Gastrocnemius medialis (tissue), 4 donors: ENCODE measurements at regions not wholly inside any gene's neighbourhood (a gene's known extent, or its start where the extent isn't known, plus 50 kb on each side); places are given as distances from the start of the nearest gene placed in this dataset.

Source experiments
- ATAC-seq, 2 donors: fragments of 150-250 bp; one replicate each; pipeline ENCODE4 v1.9.1; 2016
- DNase-seq, 2 donors: peaks; one replicate each; pipeline ENCODE4 v3.0.0-alpha.2; 2019
- H3K27ac ChIP-seq, 4 donors: fragments of 200-600 bp; sonication (generic); 1 replicate in 1 of 4; 2 replicates in 3 of 4; pipeline ENCODE4 v1.5.1; 2016 to 2018; ENCODE audit warnings: mild to moderate bottlenecking in 2 of 4, moderate library complexity in 1 of 4
- H3K27me3 ChIP-seq, 3 donors: fragments of 200-600 bp; sonication (generic) in 2 of 3; 1 replicate in 1 of 3; 2 replicates in 2 of 3; pipeline versions ENCODE4 v1.5.1 to v1.6.0; 2016 to 2019; ENCODE audit warnings: mild to moderate bottlenecking in 1 of 3, moderate library complexity in 1 of 3
- H3K36me3 ChIP-seq, 2 donors: fragments of 200-600 bp; sonication (generic) in 1 of 2; one replicate each; pipeline ENCODE4 v1.5.1; 2017 to 2018
- H3K4me1 ChIP-seq, 2 donors: fragments of 200-600 bp; sonication (generic) in 1 of 2; one replicate each; pipeline ENCODE4 v1.5.1; 2016 to 2017; ENCODE audit warnings: mild to moderate bottlenecking in 2 of 2
- H3K4me3 ChIP-seq, 4 donors: fragments of 200-600 bp; sonication (generic) in 3 of 4; 1 replicate in 1 of 4; 2 replicates in 3 of 4; pipeline ENCODE4 v1.5.1; 2016 to 2019; ENCODE audit warnings: mild to moderate bottlenecking in 2 of 4
- H3K9me3 ChIP-seq, 3 donors: fragments of 200-600 bp; sonication (generic) in 2 of 3; 1 replicate in 1 of 3; 2 replicates in 2 of 3; pipeline ENCODE4 v1.5.1; 2016 to 2019
- POLR2A ChIP-seq, 2 donors: fragments of 450-650 bp; IDR thresholded peaks; one replicate each; pipeline ENCODE4 v1.6.1; 2017; ENCODE audit warnings: antibody characterized with exemption in 2 of 2, mild to moderate bottlenecking in 2 of 2, moderate library complexity in 2 of 2
- in situ Hi-C, 4 donors: fragments of 200-750 bp; cut with MboI; loops; one replicate each; pipeline versions ENCODE4 v1.15.0 to v1.8.0; 2017; ENCODE audit warnings: low sequenced_read_pairs in 4 of 4
- intact Hi-C: fragments of 100-400 bp; cut with DNase I; formaldehyde crosslinking; loops from one replicate; pipeline ENCODE4 v1.15.1; 2023; ENCODE audit warnings: low total_unique reads
- microRNA-seq, 2 donors: library from miRNA; unstranded; fragments of <30 nt; microRNA quantifications; one replicate each; pipeline ENCODE4, GENCODE V29; 2016; ENCODE audit warnings: borderline replicate concordance in 2 of 2
- TF ChIP-seq, protein P1 (sequence below), 5 experiments: fragments of 450-650 bp in 3 of 5; fragments of 200-600 bp in 2 of 5; sonication (generic) in 2 of 5; IDR thresholded peaks in 4 of 5; conservative IDR thresholded peaks in 1 of 5; 1 replicate in 4 of 5; 2 replicates in 1 of 5; pipeline ENCODE4 v1.5.1; 2016 to 2019; ENCODE audit warnings: antibody characterized with exemption in 5 of 5, mild to moderate bottlenecking in 3 of 5, moderate library complexity in 3 of 5

DNA sequence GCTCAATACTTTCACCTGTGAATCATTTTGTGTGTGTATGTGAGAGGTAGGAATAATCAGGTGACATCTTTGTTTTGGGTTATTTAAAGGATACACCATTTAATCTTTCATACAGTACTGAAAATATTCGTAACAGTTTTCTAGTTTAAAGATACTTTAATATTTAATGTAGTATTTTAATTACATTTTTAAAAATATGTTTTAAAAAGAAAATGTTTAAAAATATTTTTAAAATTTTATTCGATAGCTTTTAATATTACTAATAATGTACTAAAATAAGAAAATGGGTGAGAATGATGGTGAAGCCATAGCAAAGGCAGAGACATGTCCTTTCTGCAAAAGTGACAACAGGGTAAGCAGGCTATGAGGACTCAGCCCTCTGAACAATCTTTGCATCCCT is 56.3 kb upstream of the MEF2C start:
- Histone ChIP-seq H3K9me3 (no peaks in the 10 kb centered on the region), H3K27ac (peak overlapping the region; percentile 76 to 86 (median 80)), H3K27me3 (no peaks in the 10 kb centered on the region), H3K4me3 (peak overlapping the region in 1 of 4 donors; percentile 28), H3K36me3 (no peaks in the 10 kb centered on the region), H3K4me1 (peaks cover 22 to 28% of the 10 kb centered on the region in 2 donors)
- ATAC-seq (no peak), DNase-seq (no peak)
- TF ChIP-seq, protein P1, sequence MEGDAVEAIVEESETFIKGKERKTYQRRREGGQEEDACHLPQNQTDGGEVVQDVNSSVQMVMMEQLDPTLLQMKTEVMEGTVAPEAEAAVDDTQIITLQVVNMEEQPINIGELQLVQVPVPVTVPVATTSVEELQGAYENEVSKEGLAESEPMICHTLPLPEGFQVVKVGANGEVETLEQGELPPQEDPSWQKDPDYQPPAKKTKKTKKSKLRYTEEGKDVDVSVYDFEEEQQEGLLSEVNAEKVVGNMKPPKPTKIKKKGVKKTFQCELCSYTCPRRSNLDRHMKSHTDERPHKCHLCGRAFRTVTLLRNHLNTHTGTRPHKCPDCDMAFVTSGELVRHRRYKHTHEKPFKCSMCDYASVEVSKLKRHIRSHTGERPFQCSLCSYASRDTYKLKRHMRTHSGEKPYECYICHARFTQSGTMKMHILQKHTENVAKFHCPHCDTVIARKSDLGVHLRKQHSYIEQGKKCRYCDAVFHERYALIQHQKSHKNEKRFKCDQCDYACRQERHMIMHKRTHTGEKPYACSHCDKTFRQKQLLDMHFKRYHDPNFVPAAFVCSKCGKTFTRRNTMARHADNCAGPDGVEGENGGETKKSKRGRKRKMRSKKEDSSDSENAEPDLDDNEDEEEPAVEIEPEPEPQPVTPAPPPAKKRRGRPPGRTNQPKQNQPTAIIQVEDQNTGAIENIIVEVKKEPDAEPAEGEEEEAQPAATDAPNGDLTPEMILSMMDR (IDR thresholded peaks at IDR 0.05 in 4 of 5, conservative IDR thresholded peaks at IDR 0.05 in 1 of 5) = no peak
- TF ChIP-seq POLR2A (IDR thresholded peaks at IDR 0.05) = no peak
- in situ Hi-C loops = loop anchor here in 1 of 4 donors (10.0 kb wide), 1 partner anchor 204 kb away; no protein-coding TSS in a partner anchor
- intact Hi-C loops = no loop called here

DNA sequence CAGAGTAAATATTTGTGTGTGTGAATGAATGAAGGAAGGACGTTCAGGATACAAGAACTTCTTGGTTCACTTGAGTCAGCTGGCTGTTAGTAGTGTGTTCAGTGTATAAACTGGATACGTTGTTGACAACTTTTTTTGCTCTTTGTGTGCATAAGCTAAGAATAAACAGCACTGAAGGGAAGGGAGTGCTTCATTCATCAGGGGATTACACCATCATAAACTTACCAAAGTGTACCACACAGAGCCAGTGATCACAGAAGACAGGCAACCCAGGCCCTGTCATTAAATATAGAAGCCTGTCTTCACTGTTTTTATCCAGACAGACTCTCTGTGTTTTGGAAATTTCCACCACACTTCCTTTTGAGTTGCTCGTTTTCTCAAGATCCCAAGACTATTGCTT is 55.5 kb upstream of the MEF2C start:
- TF ChIP-seq, protein P1 (IDR thresholded peaks at IDR 0.05 in 4 of 5, conservative IDR thresholded peaks at IDR 0.05 in 1 of 5) = no peak
- peak; percentile 8 to 42 for TF ChIP-seq POLR2A (IDR thresholded peaks at IDR 0.05)
- intact Hi-C loops = no loop called here
- DNase-seq = peak; percentile 33 to 38
- H3K4me1 ChIP-seq = peaks cover 22 to 28% of the 10 kb centered on the region in 2 donors
- H3K36me3 ChIP-seq = no peaks in the 10 kb centered on the region
- in situ Hi-C loops = loop anchor here in 1 of 4 donors (10.0 kb wide), 1 partner anchor 204 kb away; no protein-coding TSS in a partner anchor
- ATAC-seq = peak; percentile 97 to 98
- H3K27ac ChIP-seq = peak overlapping the region; percentile 76 to 86 (median 80)
- H3K4me3 ChIP-seq = peak overlapping the region in 3 of 4 donors; percentile 28 to 46 (median 33)
- no peaks in the 10 kb centered on the region for H3K27me3 ChIP-seq
- no peaks in the 10 kb centered on the region for H3K9me3 ChIP-seq

DNA sequence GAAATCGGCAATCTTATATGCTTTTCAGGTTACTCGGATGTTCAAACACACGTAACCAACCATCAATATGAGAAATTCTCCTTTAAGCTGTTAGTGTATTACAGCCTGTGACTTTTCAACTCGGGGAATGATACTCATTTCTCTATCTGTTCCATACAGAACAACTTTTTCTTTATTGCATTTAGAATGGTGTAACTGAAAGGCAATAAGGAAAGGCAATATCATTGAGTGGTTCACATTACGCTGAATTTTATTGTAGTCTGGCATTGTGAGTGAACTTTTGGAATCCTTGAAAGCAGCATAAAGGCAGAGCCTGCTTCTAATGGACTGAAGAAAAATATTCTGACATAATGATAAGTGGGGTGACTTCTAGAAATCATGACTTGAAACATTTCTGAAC is 54.4 kb upstream of the MEF2C start:
- Histone ChIP-seq H3K9me3 (no peaks in the 10 kb centered on the region), H3K36me3 (no peaks in the 10 kb centered on the region), H3K4me1 (peaks cover 22 to 28% of the 10 kb centered on the region in 2 donors), H3K27ac (peak overlapping the region; percentile 76 to 86 (median 80)), H3K4me3 (no peak overlapping the region), H3K27me3 (no peaks in the 10 kb centered on the region)
- ATAC-seq (no peak), DNase-seq (no peak)
- in situ Hi-C loops (loop anchor here in 1 of 4 donors (10.0 kb wide), 1 partner anchor 203 kb away; no protein-coding TSS in a partner anchor), intact Hi-C loops (no loop called here)
- TF ChIP-seq POLR2A (IDR thresholded peaks at IDR 0.05) = no peak
- TF ChIP-seq, protein P1 (IDR thresholded peaks at IDR 0.05 in 4 of 5, conservative IDR thresholded peaks at IDR 0.05 in 1 of 5) = no peak

DNA sequence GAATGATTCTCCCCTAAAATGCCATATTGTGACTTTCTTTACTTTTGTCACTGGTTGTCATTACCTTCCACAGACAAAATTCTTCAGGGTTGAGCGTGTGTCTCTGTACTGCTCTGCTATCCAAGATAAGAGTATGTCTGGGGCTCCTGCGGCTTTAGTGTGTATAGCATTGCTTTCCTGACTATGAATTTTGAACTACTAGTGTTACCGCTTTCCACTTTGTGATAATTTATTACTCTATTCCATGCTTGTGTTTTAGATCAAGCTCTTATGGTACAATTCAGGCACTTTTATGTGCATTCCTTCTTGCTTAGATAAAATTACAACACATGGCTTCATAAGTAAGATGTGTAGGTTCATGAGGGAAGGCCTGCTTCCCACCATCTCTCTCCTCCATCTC is 51.5 kb upstream of the MEF2C start:
- H3K4me1 ChIP-seq = peaks cover 25 to 29% of the 10 kb centered on the region in 2 donors
- ATAC-seq (no peak), DNase-seq (no peak)
- TF ChIP-seq, protein P1 (IDR thresholded peaks at IDR 0.05 in 4 of 5, conservative IDR thresholded peaks at IDR 0.05 in 1 of 5) = no peak
- peak overlapping the region in 1 of 4 donors; percentile 42 for H3K27ac ChIP-seq
- H3K4me3 ChIP-seq = no peak overlapping the region
- H3K27me3 ChIP-seq = no peaks in the 10 kb centered on the region
- intact Hi-C loops (no loop called here), in situ Hi-C loops (loop anchor here in 1 of 4 donors (10.0 kb wide), 1 partner anchor 200 kb away; no protein-coding TSS in a partner anchor)
- no peaks in the 10 kb centered on the region for H3K9me3 ChIP-seq
- no peaks in the 10 kb centered on the region for H3K36me3 ChIP-seq

Small RNA genes lying in the stretch of these regions (microRNA-seq; reads per million reads assigned to microRNA genes)
- 0 reads per million in 2 donors for gene MIR3660
